ENCODE measurements at regions not wholly inside any gene's neighbourhood (a gene's known extent, or its start where the extent isn't known, plus 50 kb on each side); places are given as distances from the start of the nearest gene placed in this dataset.

DNA sequence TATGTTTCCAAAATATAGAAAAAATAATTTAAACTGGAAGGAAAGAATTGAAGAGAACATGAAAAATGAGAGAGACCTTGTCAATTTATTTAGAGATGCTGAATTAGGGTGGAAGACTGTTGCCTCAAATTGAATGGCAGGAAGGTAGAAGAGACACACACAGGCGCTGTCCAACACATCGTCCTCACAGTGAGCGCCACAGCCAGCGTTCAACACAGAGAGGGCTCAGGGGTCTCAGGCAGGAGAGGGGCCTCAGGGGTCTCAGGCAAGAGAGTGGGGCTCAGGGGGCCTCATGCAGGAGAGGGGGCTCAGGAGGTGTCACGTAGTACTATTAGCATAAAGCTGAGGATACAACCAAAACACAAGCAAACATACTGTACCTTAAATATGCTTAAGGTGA lies 65.7 kb downstream of the TMEM18 start:
- DNase-seq: no peak

DNA sequence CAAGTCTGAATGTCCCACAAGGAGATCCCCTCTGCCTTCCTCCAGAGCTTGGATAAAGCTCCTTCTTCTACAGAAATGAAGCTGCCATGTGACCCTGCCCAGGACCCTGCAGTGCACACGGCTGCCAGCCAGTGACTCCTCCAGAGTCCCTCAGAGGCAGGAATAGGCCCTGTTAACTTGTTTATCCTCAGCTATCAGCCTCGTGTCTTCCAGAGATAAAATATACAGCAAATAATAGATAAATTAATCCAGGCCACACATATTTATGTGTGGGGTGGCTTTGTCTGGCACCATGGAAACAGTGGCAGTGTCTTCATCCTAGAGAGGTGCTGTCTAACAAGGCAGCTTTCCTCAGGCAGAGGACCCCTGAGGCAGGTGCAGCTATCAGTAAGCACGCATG lies 66.7 kb downstream of the TMEM18 start:
- DNase-seq: no peak

DNA sequence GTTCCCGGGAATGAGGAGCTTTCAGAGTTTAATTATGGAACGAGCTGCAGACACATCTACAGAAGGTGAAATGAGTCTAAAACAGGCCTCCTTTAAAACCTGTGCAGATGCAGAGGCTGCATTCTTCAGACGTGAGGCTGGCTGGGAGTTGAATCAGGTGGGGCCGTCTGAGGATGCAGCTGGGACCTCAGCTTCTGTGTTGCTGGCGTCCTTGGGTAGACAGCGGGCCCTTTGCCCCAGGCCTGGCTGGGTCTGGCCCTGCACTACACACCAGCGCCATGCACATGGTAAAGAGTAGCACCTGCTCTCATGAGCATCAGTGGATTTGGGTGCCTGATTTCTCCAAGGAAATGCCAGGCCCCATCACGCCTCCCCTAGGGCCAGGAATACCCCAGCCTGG lies 67.3 kb downstream of the TMEM18 start:
- DNase-seq: no peak

DNA sequence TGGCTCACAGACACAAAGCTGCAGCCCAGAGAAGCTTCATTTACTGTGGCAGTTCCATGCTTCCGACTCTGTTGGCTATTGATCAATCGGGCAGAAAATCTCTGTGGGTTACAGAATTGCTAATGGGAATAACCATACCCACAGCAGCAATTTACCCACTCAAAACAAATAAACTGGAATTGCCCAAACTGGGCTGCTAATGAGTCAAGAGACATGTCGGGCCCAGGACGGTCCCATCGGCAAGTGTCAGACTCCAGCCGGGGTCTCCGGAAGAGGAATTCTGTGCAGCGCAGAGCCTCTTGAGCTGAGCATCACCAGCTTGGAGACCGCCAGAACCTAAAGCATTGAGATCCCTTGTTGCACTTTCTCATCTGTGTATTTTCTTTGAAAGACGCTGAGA lies 67.8 kb downstream of the TMEM18 start:
- no peak for DNase-seq

DNA sequence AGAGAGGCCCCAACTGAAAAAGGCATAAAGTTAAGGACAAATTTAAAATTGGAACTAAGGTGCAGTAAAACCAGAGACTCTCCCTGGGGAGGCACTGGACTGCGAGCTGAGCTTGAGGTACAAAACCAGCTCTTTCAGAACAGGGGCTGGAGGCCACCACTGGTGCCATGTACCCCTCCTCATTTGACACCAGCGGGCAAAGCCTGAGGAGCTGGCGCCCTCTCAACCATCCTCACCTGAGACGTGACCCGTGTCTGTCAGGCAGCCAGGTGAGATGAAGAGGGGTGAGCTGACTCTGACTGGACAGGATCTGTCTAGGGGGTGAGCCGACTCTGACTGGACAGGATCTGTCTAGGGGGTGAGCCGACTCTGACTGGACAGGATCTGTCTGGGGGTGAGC lies 68.5 kb downstream of the TMEM18 start:
- no peak for DNase-seq

DNA sequence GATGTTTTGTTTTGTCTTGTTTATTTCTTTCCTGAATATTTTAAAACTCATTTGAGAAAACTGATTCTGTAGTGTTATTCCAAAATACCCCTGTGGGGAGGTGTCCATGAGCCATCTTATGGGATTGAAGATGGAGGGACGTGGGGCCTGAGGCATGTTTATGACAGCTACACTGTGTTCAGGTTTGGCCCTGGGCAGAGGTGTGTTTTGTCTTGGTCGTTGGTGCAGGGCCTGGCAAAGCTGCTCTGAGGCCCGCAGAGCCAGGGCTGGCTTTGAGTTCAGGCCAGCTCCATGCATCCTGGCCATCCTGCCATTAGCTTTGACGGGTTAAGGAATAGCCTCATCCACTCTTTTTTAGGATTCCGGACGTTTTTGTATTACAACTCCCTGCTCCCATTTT lies 68.9 kb downstream of the TMEM18 start:
- DNase-seq: no peak

DNA sequence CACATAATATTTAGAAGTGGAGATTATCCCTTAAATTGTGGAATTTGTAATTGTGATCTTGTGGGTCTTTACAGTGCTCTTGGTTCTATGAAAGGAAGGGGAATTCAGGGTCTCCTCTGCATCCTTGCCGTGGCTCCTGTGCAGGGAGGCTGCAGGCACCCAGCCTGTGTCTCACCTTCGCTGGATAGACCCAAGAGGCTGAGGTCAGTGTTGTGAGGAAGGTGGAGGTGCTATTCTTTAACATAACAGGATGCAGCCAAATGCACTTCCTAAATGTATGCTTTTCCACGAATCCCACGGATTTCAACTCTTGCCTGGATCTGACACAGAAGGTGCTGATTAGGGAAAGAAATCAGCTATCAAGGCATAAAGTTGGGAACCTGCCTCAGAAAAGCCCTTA lies 69.5 kb downstream of the TMEM18 start:
- DNase-seq: no peak

DNA sequence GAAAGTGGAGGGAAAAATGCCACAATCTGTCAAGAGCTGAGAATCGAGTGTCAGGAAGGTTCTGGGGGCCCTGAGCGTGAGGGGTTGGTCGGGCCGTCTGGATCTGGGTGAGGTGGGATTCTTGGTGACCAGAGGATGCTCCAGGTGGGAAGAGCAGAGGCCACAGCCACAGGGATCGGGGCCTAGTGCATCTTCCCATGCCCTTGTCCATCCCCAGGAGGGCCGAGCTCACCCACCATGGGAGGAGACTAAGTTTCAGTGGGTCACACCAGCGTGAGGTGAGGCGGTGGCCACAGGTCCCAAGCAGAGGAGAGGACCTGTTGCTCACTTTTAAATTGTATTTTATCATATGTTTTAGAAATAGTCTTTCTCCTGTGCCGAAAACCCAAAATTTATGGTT lies 70.0 kb downstream of the TMEM18 start:
- no peak for DNase-seq

DNA sequence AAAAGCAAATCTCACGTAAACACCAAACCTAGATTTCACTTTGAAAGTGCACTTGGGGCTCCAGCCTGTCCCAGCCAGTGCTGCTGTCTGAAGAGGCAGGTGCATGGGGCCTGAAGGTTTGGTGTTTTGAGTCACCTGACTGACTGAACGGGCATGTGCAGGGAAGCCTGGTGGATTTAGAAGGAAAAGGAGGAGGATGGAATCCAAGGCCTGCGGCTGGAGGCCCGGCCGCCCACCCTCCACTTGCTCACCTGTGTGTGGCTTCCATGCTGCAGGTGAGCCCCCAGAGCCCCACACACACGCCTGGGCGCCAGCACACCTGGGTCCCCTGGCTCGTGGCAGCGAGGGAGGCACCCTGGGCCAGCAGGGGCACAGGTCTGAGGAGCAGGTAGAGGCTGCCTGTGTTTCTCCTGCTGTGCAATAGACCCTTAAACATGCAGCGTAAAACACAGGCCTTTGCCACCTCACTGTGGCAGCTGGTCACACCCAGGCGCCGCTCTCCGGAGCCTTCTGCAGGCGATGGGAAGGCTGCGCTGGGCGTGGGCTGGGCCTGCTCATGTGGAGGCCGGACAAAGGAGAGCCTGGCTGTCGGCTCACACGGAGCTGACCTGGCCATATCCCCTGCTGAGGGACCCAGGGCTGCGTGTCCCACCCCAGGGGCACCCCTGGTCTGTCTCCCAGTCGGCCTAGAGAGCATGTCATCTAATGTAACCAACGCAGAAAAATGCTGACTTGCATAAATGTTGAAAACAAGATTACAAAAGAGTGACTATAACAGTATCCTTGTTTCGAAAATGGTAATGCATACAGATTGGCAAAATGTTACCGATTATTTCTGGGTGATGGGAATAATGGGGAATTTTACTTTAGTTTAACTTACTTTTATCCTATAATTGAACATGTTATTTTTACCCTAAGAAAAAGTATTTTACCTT lies 71.3 kb downstream of the TMEM18 start:
- DNase-seq: no peak

DNA sequence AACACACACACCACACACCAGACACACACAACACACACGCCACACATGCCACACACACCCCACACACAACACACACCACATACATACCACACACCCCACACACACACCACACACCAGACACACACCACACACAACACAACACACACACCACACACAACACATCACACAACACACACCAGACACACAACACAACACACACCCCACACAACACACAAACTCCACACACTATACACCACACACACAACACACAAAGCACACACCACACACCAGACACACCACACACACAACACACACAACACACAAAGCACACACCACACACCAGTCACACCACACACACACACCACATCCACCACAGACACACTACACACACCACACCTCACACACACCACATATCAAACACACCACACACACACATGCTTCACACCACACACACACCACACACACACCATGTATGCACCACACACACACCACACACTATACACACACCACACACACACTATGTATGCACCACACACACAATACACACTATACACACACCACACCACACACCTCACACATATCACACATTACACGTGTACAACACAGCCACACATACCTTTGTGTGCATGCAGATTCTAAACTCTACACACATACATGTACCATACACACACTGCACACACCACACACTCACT lies 72.2 kb downstream of the TMEM18 start:
- no peak for DNase-seq

DNA sequence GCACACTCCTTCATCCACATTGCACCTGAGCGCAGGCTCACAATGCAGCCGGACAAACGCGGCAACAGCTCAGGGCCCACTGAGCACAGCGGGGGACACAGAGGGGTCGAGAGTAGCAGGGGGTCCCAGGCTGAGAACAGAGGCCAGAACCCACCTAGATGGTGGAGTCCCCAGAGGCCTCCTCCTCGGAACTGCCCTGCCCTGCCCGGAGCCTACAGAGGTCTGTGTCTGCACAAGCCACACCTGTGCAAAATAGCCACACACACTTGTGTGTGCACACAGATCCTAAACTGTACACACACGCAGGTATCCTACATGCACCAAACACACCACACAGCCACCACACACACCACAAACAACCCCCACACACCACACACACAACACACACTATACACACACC lies 72.8 kb downstream of the TMEM18 start:
- no peak for DNase-seq

DNA sequence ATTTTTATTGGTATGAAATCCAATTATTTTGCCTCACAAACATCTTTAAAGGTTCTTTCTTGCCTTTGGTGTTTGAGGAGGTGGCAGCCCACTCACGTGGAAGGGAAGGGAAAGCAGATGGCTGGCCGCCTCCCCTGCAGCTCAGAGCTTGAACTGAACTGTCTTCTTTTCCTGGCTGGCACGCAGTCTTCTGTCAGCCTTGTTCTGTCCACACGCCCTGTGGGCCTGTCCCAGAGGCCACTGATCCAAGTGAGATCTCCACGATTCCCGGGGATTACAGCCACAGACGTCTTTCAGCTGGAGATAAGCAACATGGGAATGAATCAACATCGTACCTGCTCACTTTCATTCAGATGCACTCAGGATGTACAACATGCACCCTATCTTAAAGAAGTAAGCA lies 73.3 kb downstream of the TMEM18 start:
- DNase-seq: no peak

DNA sequence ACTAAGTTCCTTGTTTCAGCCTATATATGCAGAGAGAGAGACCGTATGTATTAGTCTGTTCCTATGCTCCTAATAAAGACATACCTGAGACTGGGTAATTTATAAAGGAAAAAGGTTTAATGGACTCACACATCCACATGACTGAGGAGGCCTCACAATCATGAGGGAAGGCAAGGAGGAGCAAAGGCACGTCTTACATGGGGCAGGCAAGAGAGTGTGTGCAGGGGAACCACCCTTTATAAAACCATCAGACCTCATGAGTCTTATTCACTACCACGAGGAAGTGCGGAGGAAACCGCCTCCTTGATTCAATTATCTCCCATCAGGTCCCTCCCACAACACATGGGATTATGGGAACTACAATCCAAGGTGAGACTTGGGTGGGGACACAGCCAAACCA lies 73.8 kb downstream of the TMEM18 start:
- no peak for DNase-seq

DNA sequence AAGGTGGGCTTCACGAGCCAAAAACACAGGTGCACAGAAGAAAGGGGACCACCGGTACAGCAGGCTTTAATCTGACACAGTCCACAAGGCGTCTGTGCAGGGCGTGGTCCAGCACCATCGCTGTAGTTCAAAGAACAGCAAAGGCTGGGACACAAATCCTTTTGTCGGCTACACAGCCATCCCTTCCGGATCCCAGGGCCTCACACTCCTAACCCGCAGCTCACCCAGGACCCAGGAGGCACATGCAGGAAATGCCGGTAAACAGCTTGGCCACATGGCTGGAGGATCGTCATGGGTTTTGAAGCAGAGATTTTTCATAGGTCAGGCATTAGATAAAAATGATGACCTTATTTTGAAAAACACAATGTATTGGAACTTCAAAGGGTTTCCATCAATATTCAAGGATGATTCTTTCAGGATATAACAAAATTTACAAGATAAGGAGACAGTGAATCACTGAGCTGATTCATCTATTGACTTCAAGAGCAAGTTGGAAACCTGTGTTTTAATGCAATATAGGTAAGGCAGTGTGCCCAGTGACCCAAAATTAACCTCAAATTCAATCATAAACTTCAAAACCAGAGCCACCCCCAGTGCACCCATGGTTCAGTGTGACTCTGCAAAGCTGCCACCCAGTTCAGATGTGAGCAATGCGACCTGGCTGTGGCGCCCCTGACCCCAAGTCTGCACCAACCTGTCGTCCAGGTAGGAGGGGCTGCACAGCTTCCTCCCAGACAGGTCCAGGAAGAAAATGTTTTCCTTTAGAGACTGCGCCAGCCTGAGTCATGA lies 74.4 kb downstream of the TMEM18 start:
- DNase-seq: no peak

DNA sequence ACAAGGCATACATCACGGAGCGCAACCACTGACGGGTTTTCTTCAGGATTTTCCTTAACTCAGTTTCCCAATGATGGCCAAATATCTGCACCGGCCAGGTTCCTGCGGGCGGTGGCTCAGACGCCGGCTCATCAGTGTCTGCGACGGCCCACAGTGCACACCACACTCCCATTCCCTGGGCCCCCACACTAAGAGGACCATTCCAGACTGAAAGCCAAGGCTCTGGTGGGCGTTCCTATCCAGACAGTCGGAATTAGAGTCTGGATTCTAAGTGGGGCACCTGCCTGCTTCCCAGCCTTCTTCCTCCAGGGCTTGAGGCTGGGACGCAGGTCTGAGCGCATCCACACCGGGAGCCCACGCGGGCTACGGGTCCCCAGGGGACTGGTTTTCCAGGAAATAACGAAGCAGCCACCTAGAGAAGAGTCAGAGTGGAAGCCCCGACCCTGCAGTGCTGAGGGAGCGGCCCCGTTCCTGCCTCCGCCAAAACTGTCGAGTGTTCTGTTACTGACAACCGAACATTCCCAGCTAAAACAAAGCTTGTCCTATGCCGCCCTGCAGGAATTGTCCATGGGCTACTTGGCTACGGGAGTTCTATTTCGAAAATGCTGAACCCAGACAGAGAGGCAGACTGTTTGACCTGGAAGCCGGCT lies 75.3 kb downstream of the TMEM18 start:
- DNase-seq: no peak

DNA sequence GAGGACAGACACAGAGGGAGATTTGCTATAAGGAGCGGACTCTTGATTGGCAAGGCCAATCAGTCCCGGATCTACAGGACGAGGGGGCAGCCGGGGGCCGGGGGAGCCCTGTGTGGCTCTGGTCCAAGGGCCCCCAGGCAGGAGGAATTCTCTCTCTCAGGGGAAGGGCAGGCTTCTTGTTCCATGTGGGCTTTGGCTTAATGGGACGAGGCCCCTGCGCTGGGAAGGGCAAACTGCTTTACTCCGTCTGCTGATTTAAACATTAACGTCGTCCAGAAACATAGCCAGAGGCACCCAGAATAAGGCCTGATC lies 75.9 kb downstream of the TMEM18 start:
- DNase-seq: no peak

DNA sequence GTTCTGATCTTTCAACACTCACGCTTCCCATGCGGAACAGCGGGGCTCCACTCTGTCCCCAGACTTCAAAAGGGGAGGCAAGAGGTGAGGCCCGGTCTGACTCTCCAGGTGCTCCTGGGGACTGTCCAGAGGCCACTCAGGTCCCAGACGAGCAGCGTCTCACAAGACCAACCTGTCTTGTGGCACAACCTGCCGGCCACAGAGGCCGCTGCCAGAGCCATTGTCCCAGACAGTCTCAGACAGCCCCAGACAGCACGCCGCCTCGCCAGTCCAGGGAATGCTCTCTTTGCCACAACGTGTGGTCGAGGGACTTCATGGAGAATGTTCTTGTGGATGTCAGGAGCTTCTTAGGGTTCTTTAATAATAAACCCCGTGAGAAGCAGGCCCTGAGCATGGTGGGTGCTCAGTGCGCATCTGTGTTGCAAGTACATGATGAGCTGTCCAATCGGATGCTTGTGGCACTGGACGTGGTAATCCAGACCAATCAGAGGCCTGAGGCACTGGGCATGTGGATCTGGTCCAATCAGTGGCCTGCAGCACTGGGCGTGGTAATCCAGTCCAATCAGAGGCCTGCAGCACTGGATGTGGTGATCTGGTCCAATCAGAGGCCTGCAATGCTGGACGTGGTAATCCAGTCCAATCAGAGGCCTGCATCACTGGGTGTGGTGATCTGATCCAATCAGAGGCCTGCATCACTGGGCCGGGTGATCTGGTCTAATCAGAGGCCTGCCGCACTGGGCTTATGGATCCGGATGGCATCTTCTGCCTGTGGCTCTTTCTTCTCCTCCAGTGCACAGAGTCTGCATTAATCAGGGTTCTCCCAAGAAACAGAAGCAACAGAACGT lies 76.4 kb downstream of the TMEM18 start:
- DNase-seq: no peak

DNA sequence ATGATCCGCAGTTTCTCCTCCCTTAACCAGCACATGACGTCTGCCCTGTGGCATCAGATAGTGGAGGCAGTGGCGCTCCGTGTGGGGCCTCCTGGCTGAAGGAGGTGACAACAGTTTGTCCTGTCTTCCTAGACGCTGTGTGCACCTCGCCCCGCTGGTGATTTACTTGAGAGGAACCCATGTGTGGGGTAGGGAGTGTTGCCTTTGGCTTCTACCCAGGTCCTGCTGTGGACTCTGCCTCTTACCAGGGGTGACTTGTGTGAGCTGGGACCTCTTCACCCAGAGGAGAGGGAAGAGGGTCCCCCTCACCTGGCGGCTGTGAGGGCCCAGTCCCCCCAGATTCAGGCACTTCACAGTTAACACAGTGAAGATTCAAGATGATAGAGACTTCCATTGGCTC lies 77.6 kb downstream of the TMEM18 start:
- no peak for DNase-seq

DNA sequence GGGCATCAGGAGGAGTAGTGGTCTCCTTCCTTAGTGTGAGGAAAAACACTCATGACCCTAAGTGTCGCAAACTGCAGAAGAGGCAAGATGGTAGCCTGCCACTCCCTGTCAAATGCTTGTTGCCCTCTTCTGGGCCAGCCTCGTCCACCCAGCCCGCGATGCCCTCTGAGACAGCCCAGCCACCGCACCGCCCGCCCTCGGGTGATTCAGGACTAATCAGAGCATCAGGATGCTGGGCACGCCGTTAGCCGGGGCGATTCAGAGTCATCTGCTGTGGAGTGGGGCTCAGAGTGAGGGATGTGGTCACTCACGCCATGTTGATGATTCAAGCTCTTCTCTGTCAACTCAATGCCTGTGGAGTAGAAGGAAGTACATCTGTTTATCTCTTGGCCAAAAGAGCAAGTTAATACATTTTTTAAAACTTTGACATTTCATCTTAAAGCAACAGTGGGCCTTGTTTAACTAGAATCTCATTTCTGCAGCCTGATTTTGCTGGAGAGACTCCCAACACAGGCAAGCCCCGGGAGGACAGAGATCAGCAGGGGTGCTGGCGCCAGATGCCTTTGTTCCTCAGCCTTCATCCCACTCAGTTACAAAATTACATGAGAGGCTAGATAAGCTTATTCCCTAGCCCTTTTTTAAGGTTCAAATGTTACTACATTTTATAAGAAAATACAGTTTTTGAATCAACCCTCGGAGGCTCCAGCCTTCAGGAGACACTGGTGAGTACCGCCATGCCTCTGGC lies 79.0 kb downstream of the TMEM18 start:
- no peak for DNase-seq

DNA sequence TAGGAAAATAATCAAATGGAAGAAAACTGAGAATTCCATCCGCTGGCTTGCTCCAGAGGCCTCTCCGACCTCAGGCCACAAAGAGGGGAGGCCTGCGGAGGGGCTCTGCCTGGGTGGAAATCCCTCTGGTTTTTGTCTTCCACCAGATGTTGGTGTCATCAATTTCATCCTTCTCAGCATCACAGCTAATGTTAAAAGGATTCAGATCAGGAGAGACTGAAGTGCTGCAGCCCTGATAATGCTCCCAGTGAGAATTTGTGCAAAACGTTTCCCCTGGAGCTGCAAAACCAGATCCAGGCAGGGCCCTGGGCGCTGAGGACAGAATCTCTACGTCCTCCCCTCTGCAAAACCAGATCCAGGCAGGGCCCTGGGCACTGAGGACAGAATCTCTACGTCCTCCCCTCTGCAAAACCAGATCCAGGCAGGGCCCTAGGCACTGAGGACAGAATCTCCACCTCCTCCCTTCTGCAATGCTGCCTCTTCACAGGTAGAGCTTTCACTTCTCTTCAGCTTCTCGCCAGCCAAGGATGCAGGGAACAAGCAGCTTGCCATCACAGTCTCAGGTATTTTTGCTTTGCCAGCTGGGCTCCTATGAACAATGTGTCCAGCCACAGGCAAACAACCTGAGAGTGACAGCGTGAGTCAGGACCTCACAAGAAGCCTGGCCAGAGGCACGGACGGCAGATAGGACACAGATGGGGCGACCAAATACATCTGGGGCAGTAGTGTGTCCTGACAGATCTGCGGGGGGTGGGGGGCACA lies 81.2 kb downstream of the TMEM18 start:
- DNase-seq: no peak

Data from fibroblast of skin of abdomen (primary cell).